Panc1 (cell line): ENCODE measurements at regions not wholly inside any gene's neighbourhood (a gene's known extent, or its start where the extent isn't known, plus 50 kb on each side); places are given as distances from the start of the nearest gene placed in this dataset.
A peak's percentile ranks its signal among the peaks of the same experiment; 100 is the strongest.
"Not testable (repeated sequence)": the region's sequence is repeated elsewhere in the genome, so short reads cannot be mapped to it uniquely, and the experiment has no call there.

Experiments used
- ATAC-seq: fragments of 200-7000 bp; cut with Tn5 transposase; 2 replicates; pipeline ENCODE4 v1.9.1; 2020; ENCODE audit warnings: mild to moderate bottlenecking, moderate library complexity
- BruUV-seq: library from RNA; stranded (reverse); fragments of 400-500 nt; replicated peaks from 2 replicates; lab custom pipeline; 2021; lab: Mats Ljungman, UMichigan
- CTCF ChIA-PET: fragments of 300-600 bp; sonication (Branson Sonifier 250); formaldehyde crosslinking; loops from one replicate; lab custom pipeline; 2022; ENCODE audit warnings: antibody characterized with exemption; lab: Charles Lee
- POLR2A ChIA-PET: fragments of 300-600 bp; sonication (Branson Sonifier 250); formaldehyde crosslinking; loops from one replicate; lab custom pipeline; 2022; ENCODE audit warnings: antibody characterized with exemption; lab: Charles Lee
- DNase-seq: peaks from one replicate; pipeline ENCODE4 v3.0.0-alpha.2; 2010; ENCODE audit warnings: low read depth, low spot score
- H3K27ac ChIP-seq: 2 replicates; pipeline ENCODE4 v1.5.1; 2011; ENCODE audit warnings: mild to moderate bottlenecking, low read length, inconsistent platforms
- H3K27me3 ChIP-seq: fragments of 200-500 bp; sonication (Bioruptor generic); 2 replicates; pipeline ENCODE4 v1.6.0; 2014; ENCODE audit warnings: low read length, inconsistent platforms; ENCODE audit not compliant: control insufficient read depth, insufficient read depth
- H3K36me3 ChIP-seq: fragments of 200-500 bp; sonication (Bioruptor generic); 2 replicates; pipeline ENCODE4 v1.5.1; 2014; ENCODE audit warnings: inconsistent platforms, mild to moderate bottlenecking, low read length, moderate library complexity; ENCODE audit not compliant: control insufficient read depth, insufficient read depth
- H3K4me1 ChIP-seq: 2 replicates; pipeline ENCODE4 v1.5.1; 2011; ENCODE audit warnings: inconsistent platforms, mild to moderate bottlenecking, low read length, moderate library complexity; ENCODE audit not compliant: control insufficient read depth, insufficient read depth
- H3K4me3 ChIP-seq, 2 experiments: 2 replicates each; pipeline ENCODE4 v1.5.1; 2011 to 2012; ENCODE audit warnings: low read depth in 2 of 2, low read length in 2 of 2, mild to moderate bottlenecking in 2 of 2, inconsistent platforms in 1 of 2, moderate library complexity in 1 of 2
- H3K9me3 ChIP-seq: fragments of 200-500 bp; sonication (Bioruptor generic); 2 replicates; pipeline ENCODE4 v1.5.1; 2014; ENCODE audit warnings: low read depth, mild to moderate bottlenecking, inconsistent platforms, low read length, moderate library complexity; ENCODE audit not compliant: control insufficient read depth, insufficient read depth
- in situ Hi-C: cut with HindIII; loops from 2 replicates; pipeline ENCODE4 v1.10.0; 2016; ENCODE audit warnings: low sequenced_read_pairs, low pct_unique_long_range_greater_than_20kb
- intact Hi-C: fragments of 100-400 bp; cut with micrococcal nuclease; formaldehyde crosslinking; loops from one replicate; pipeline ENCODE4 v1.10.0; 2022; ENCODE audit not compliant: unreplicated experiment

GRCh38 chr9:65386191-65386590 lies 101.2 kb upstream of the FOXD4L5 start:
- H3K4me3 ChIP-seq, result peak overlapping the region in 1 of 2 experiments; percentile 39; a peak in 1 of 4 replicates
- H3K4me1 ChIP-seq, CTCF ChIA-PET, H3K27ac ChIP-seq, H3K27me3 ChIP-seq, in situ Hi-C loops, POLR2A ChIA-PET, H3K36me3 ChIP-seq, DNase-seq, ATAC-seq, H3K9me3 ChIP-seq, BruUV-seq, intact Hi-C loops: not testable (repeated sequence)

- in situ Hi-C loops, H3K27me3 ChIP-seq, H3K36me3 ChIP-seq, H3K9me3 ChIP-seq, H3K4me1 ChIP-seq, intact Hi-C loops, BruUV-seq, ATAC-seq, CTCF ChIA-PET, POLR2A ChIA-PET, DNase-seq, H3K27ac ChIP-seq: not testable (repeated sequence)
- H3K4me3 ChIP-seq, result peak overlapping the region in 1 of 2 experiments; percentile 39; a peak in 1 of 4 replicates
Measured at GRCh38 chr9:65385655-65386024, 100.6 kb upstream of the FOXD4L5 start.

GRCh38 chr9:65384759-65385654 lies 100.0 kb upstream of the FOXD4L5 start:
- in situ Hi-C loops, H3K36me3 ChIP-seq, DNase-seq, CTCF ChIA-PET, H3K27me3 ChIP-seq, H3K9me3 ChIP-seq, H3K27ac ChIP-seq, POLR2A ChIA-PET, BruUV-seq, ATAC-seq, intact Hi-C loops, H3K4me1 ChIP-seq: not testable (repeated sequence)
- H3K4me3 ChIP-seq, result peak overlapping the region in 1 of 2 experiments; percentile 39; a peak in 1 of 4 replicates

- POLR2A ChIA-PET, result not testable (repeated sequence)
Measured at GRCh38 chr9:65384066-65384465, 99.1 kb upstream of the FOXD4L5 start.

GRCh38 chr9:65383646-65384045 lies 98.6 kb upstream of the FOXD4L5 start:
- H3K36me3 ChIP-seq, BruUV-seq, H3K27me3 ChIP-seq, in situ Hi-C loops, ATAC-seq, intact Hi-C loops, CTCF ChIA-PET, DNase-seq, H3K27ac ChIP-seq, POLR2A ChIA-PET, H3K4me1 ChIP-seq, H3K9me3 ChIP-seq: not testable (repeated sequence)
- peak overlapping the region; percentile 14 to 31; a peak in 3 of 4 replicates for H3K4me3 ChIP-seq

More at GRCh38 chr9:65384066-65384465, 99.1 kb upstream of the FOXD4L5 start:
- CTCF ChIA-PET, H3K9me3 ChIP-seq, ATAC-seq, H3K4me1 ChIP-seq, H3K36me3 ChIP-seq, in situ Hi-C loops, BruUV-seq, DNase-seq, H3K27me3 ChIP-seq, intact Hi-C loops, H3K27ac ChIP-seq: not testable (repeated sequence)
- H3K4me3 ChIP-seq, result peak overlapping the region; percentile 14 to 31

- H3K27ac ChIP-seq, intact Hi-C loops, BruUV-seq, H3K36me3 ChIP-seq, in situ Hi-C loops, ATAC-seq, H3K9me3 ChIP-seq, H3K27me3 ChIP-seq, POLR2A ChIA-PET, H3K4me1 ChIP-seq, DNase-seq, CTCF ChIA-PET: not testable (repeated sequence)
- peak overlapping the region in 1 of 2 experiments; percentile 11; a peak in 1 of 4 replicates for H3K4me3 ChIP-seq
Measured at GRCh38 chr9:65382701-65383318, 97.8 kb upstream of the FOXD4L5 start.
